ENCODE measurements at regions not wholly inside any gene's neighbourhood (a gene's known extent, or its start where the extent isn't known, plus 50 kb on each side); places are given as distances from the start of the nearest gene placed in this dataset.

DNA sequence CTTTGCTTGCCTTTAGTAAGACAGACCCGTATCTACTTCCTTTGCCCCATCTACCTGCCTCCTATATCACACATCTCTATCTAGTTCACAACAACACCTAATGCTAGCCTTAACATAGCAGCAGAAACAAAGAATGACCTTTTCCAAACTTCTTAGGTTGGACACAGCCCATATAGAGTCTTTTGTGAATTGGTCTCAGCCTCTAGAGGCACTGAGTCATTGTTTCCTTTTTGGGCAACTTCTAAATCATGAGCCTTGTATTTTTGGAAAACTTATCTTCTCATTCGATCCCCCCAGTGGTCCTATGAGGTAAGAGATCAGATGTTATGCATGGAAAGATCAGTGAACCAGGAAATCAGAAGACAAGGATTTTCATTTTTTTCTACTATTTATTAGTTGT lies 679.4 kb upstream of the USP24 start:
- TF ChIP-seq POLR2A (IDR thresholded peaks at IDR 0.05; ENCODE audit: low read depth, low read length) (no peak), POLR2AphosphoS5 (IDR thresholded peaks at IDR 0.05; ENCODE audit: low read depth, low read length) (no peak), POU2F2 (IDR thresholded peaks at IDR 0.05; ENCODE audit: low read depth, low read length) (no peak), TAF1 (IDR thresholded peaks at IDR 0.05; ENCODE audit: low read depth, low read length) (no peak), PAX5 (IDR thresholded peaks at IDR 0.05; ENCODE audit: insufficient read depth, low read length, severe bottlenecking) (no peak)
